CD14-positive monocyte (primary cell): ENCODE measurements at regions not wholly inside any gene's neighbourhood (a gene's known extent, or its start where the extent isn't known, plus 50 kb on each side); places are given as distances from the start of the nearest gene placed in this dataset.

Source experiments
- DNase-seq, 3 donors: peaks; one replicate each; pipeline ENCODE4 v3.0.0-alpha.2; 2011 to 2022
- H2AFZ ChIP-seq: 2 replicates; pipeline ENCODE4 v1.6.0; 2012; ENCODE audit warnings: mild to moderate bottlenecking, low read depth, low read length, inconsistent platforms; ENCODE audit not compliant: insufficient read depth, poor library complexity, severe bottlenecking
- H3K27ac ChIP-seq, 2 donors: 1 replicate in 1 of 2; 2 replicates in 1 of 2; pipeline ENCODE4 v1.5.1; 2012 to 2013; ENCODE audit warnings: low read length in 2 of 2, control low read depth in 1 of 2, inconsistent platforms in 1 of 2, low read depth in 1 of 2, mild to moderate bottlenecking in 1 of 2
- H3K27me3 ChIP-seq, 2 donors: one replicate each; pipeline versions ENCODE4 v1.6.0 to v1.6.1; 2011 to 2013; ENCODE audit warnings: low read length in 2 of 2; ENCODE audit not compliant: control insufficient read depth in 2 of 2, insufficient read depth in 2 of 2
- H3K36me3 ChIP-seq, 2 donors: replicated peaks in 1 of 2; 1 replicate in 1 of 2; 2 replicates in 1 of 2; pipeline versions ENCODE4 v1.5.1 to v1.6.1; 2012 to 2013; ENCODE audit warnings: low read length in 2 of 2, control low read depth in 1 of 2, inconsistent platforms in 1 of 2, mild to moderate bottlenecking in 1 of 2; ENCODE audit not compliant: insufficient read depth in 2 of 2, control insufficient read depth in 1 of 2
- H3K4me1 ChIP-seq, 2 donors: 1 replicate in 1 of 2; 2 replicates in 1 of 2; pipeline versions ENCODE4 v1.5.1 to v1.6.1; 2012 to 2013; ENCODE audit warnings: low read length in 2 of 2, control low read depth in 1 of 2, inconsistent platforms in 1 of 2, mild to moderate bottlenecking in 1 of 2, moderate library complexity in 1 of 2; ENCODE audit not compliant: insufficient read depth in 2 of 2, control insufficient read depth in 1 of 2
- H3K4me2 ChIP-seq: replicated peaks from 2 replicates; pipeline ENCODE3; 2012; ENCODE audit warnings: low read length, moderate library complexity, mild to moderate bottlenecking; ENCODE audit not compliant: poor library complexity, severe bottlenecking; ENCODE audit errors: extremely low read depth
- H3K4me3 ChIP-seq, 3 experiments: fragments of 200-600 bp in 1 of 3; sonication (generic) in 1 of 3; replicated peaks in 1 of 3; 1 replicate in 2 of 3; 2 replicates in 1 of 3; pipeline ENCODE4 v1.5.1; 2011 to 2013; ENCODE audit warnings: low read length in 3 of 3, mild to moderate bottlenecking in 3 of 3, control low read depth in 2 of 3, low read depth in 2 of 3, inconsistent platforms in 1 of 3, moderate library complexity in 1 of 3
- H3K79me2 ChIP-seq: 2 replicates; pipeline ENCODE4 v1.6.0; 2012; ENCODE audit warnings: mild to moderate bottlenecking, control low read depth, inconsistent platforms, low read length, moderate library complexity; ENCODE audit not compliant: insufficient read depth
- H3K9ac ChIP-seq: 2 replicates; pipeline ENCODE4 v1.6.0; 2017; ENCODE audit warnings: low read length, mild to moderate bottlenecking; ENCODE audit not compliant: insufficient read depth, poor library complexity, severe bottlenecking
- H3K9me3 ChIP-seq, 2 donors: replicated peaks in 1 of 2; 1 replicate in 1 of 2; 2 replicates in 1 of 2; pipeline versions ENCODE4 v1.5.1 to v1.6.1; 2012 to 2013; ENCODE audit warnings: low read length in 2 of 2, control low read depth in 1 of 2; ENCODE audit not compliant: control insufficient read depth in 1 of 2, insufficient read depth in 1 of 2
- H4K20me1 ChIP-seq: 2 replicates; pipeline ENCODE4 v1.6.0; 2012; ENCODE audit warnings: mild to moderate bottlenecking, low read length, control low read depth, moderate library complexity; ENCODE audit not compliant: insufficient read depth
- H3K27ac Mint-ChIP-seq, 7 donors: one replicate each; pipeline ENCODE4 v1.8.0; 2020; ENCODE audit warnings: mild to moderate bottlenecking in 7 of 7, mixed read lengths in 7 of 7, moderate library complexity in 6 of 7, inconsistent platforms in 2 of 7
- H3K27me3 Mint-ChIP-seq, 3 donors: one replicate each; pipeline ENCODE4 v1.8.0; 2021 to 2022; ENCODE audit warnings: low read depth in 3 of 3, mild to moderate bottlenecking in 3 of 3, mixed read lengths in 3 of 3, moderate library complexity in 3 of 3, inconsistent platforms in 1 of 3
- H3K36me3 Mint-ChIP-seq, 2 donors: one replicate each; pipeline ENCODE4 v1.8.0; 2020; ENCODE audit warnings: mixed read lengths in 2 of 2, inconsistent platforms in 1 of 2, mild to moderate bottlenecking in 1 of 2
- H3K4me1 Mint-ChIP-seq: one replicate; pipeline ENCODE4 v1.8.0; 2020; ENCODE audit warnings: mild to moderate bottlenecking, mixed read lengths
- H3K4me3 Mint-ChIP-seq, 2 donors: one replicate each; pipeline ENCODE4 v1.8.0; 2020; ENCODE audit warnings: mild to moderate bottlenecking in 2 of 2, mixed read lengths in 2 of 2, moderate library complexity in 1 of 2
- H3K9me3 Mint-ChIP-seq, 7 donors: one replicate each; pipeline ENCODE4 v1.8.0; 2020 to 2022; ENCODE audit warnings: mixed read lengths in 7 of 7, mild to moderate bottlenecking in 6 of 7, moderate library complexity in 6 of 7, inconsistent platforms in 2 of 7
- WGBS: methylation state at CpG from one replicate; pipeline ENCODE4 v1.1.5; 2013; ENCODE audit warnings: missing lambda C conversion rate; ENCODE audit not compliant: insufficient coverage; 5-methylcytosine and 5-hydroxymethylcytosine counted together
- intact Hi-C, 2 donors: fragments of 100-400 bp; cut with micrococcal nuclease; formaldehyde crosslinking; loops; one replicate each; pipeline versions ENCODE4 v1.15.0 to v1.15.1; 2023
- TF ChIP-seq, protein P1 (sequence below): fragments of 200-600 bp; IDR thresholded peaks from one replicate; pipeline ENCODE4 v1.8.0; 2022; ENCODE audit warnings: antibody characterized with exemption, mild to moderate bottlenecking

DNA sequence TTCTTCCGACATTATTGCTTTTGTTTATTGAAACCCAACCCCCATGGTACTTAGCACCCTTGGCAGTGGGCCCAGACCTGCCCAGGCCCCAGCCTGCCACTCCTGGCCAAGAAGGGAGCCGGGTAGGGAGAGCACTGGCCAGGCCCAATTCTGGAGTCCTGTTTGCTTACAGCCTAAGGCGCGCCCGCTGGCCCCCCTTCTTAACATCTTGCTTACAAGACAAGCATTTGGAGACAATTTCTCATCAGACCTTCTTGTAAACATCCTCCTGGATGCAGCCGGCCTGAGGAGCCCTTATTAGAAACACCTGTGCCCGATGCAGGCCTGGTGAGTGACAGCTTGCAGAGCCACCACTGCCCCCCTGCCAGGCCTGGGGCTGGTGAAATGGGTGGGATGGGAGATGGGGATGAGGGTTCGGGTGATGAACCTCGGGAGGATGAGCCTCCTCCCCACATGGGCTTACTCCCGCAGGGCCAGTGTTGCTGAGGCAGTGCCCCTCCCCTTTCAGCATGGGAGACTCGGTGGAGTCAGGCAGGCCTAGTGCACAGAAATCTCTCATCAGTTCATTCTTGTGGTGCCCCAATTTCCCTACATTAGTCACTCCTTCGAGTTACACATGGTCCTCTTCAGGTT lies 217.5 kb downstream of the CYP26B1 start:
- intact Hi-C loops, result no loop called here
- H3K27me3 ChIP-seq, result no peaks in the 10 kb centered on the region
- peaks cover 14% of the 10 kb centered on the region for H3K4me1 Mint-ChIP-seq
- no peak for DNase-seq
- H3K4me3 ChIP-seq, result no peak overlapping the region
- peaks cover 0 to 6% (median 0%) of the 10 kb centered on the region in 7 donors for H3K9me3 Mint-ChIP-seq
- no peak overlapping the region for H3K9ac ChIP-seq
- H3K4me2 ChIP-seq, result no peak overlapping the region
- peaks cover 10 to 12% of the 10 kb centered on the region in 2 donors for H3K4me1 ChIP-seq
- no peak overlapping the region for H3K27ac Mint-ChIP-seq
- no peaks in the 10 kb centered on the region for H4K20me1 ChIP-seq
- no peaks in the 10 kb centered on the region for H3K36me3 ChIP-seq
- WGBS, result 91% methylated on average over 4 of the region's 12 CpGs
- TF ChIP-seq, protein P1, sequence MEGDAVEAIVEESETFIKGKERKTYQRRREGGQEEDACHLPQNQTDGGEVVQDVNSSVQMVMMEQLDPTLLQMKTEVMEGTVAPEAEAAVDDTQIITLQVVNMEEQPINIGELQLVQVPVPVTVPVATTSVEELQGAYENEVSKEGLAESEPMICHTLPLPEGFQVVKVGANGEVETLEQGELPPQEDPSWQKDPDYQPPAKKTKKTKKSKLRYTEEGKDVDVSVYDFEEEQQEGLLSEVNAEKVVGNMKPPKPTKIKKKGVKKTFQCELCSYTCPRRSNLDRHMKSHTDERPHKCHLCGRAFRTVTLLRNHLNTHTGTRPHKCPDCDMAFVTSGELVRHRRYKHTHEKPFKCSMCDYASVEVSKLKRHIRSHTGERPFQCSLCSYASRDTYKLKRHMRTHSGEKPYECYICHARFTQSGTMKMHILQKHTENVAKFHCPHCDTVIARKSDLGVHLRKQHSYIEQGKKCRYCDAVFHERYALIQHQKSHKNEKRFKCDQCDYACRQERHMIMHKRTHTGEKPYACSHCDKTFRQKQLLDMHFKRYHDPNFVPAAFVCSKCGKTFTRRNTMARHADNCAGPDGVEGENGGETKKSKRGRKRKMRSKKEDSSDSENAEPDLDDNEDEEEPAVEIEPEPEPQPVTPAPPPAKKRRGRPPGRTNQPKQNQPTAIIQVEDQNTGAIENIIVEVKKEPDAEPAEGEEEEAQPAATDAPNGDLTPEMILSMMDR, result no peak
- H3K9me3 ChIP-seq, result no peaks in the 10 kb centered on the region
- no peak overlapping the region for H2AFZ ChIP-seq
- no peak overlapping the region for H3K4me3 Mint-ChIP-seq
- H3K27me3 Mint-ChIP-seq, result peaks cover 1 to 2% (median 2%) of the 10 kb centered on the region in 3 donors
- no peak overlapping the region for H3K27ac ChIP-seq
- H3K79me2 ChIP-seq, result no peaks in the 10 kb centered on the region
- no peaks in the 10 kb centered on the region for H3K36me3 Mint-ChIP-seq

DNA sequence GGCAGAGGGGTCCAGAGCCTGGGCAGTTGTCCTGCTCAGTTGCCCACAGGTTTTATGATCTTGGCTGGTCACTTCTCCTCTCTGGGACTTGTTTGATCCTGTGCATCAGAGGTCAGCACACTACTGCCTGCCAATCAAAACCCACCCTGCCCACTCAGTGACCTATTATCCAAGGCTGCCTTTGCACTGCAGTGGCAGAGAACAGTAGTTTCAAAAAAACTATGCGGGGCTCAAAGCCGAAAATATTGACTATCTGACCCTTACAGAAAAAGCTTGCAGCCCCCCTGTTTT lies 218.2 kb downstream of the CYP26B1 start:
- H3K4me3 Mint-ChIP-seq, result no peak overlapping the region
- TF ChIP-seq, protein P1, result no peak
- WGBS, result no CpG with 5 or more reads among the region's 2 CpGs

More for the DNA sequence above, 218.2 kb downstream of the CYP26B1 start:
- no peaks in the 10 kb centered on the region for H3K36me3 ChIP-seq
- Mint-ChIP-seq H3K4me1 (peaks cover 8% of the 10 kb centered on the region), H3K27ac (no peak overlapping the region), H3K36me3 (no peaks in the 10 kb centered on the region), H3K27me3 (peaks cover 1 to 2% (median 2%) of the 10 kb centered on the region in 3 donors), H3K9me3 (peaks cover 0 to 5% (median 0%) of the 10 kb centered on the region in 7 donors)
- H3K27ac ChIP-seq, result no peak overlapping the region
- H3K9ac ChIP-seq, result no peak overlapping the region
- H3K4me3 ChIP-seq, result no peak overlapping the region
- H3K4me2 ChIP-seq, result no peak overlapping the region
- H3K27me3 ChIP-seq, result no peaks in the 10 kb centered on the region
- no peak overlapping the region for H2AFZ ChIP-seq
- intact Hi-C loops, result loop anchor here in 1 of 2 donors (10.0 kb wide), 1 partner anchor 815 kb away; no protein-coding TSS in a partner anchor
- H3K79me2 ChIP-seq, result no peaks in the 10 kb centered on the region
- no peak for DNase-seq
- H4K20me1 ChIP-seq, result no peaks in the 10 kb centered on the region
- peaks cover 2 to 5% of the 10 kb centered on the region in 2 donors for H3K4me1 ChIP-seq
- H3K9me3 ChIP-seq, result no peaks in the 10 kb centered on the region
